GM21619 (cell line): ENCODE measurements at regions not wholly inside any gene's neighbourhood (a gene's known extent, or its start where the extent isn't known, plus 50 kb on each side); places are given as distances from the start of the nearest gene placed in this dataset.

Experiments
- ATAC-seq: cut with Tn5 transposase; IDR thresholded peaks from one replicate; pipeline ENCODE4 v1.9.1; 2021; ENCODE audit not compliant: unreplicated experiment

DNA sequence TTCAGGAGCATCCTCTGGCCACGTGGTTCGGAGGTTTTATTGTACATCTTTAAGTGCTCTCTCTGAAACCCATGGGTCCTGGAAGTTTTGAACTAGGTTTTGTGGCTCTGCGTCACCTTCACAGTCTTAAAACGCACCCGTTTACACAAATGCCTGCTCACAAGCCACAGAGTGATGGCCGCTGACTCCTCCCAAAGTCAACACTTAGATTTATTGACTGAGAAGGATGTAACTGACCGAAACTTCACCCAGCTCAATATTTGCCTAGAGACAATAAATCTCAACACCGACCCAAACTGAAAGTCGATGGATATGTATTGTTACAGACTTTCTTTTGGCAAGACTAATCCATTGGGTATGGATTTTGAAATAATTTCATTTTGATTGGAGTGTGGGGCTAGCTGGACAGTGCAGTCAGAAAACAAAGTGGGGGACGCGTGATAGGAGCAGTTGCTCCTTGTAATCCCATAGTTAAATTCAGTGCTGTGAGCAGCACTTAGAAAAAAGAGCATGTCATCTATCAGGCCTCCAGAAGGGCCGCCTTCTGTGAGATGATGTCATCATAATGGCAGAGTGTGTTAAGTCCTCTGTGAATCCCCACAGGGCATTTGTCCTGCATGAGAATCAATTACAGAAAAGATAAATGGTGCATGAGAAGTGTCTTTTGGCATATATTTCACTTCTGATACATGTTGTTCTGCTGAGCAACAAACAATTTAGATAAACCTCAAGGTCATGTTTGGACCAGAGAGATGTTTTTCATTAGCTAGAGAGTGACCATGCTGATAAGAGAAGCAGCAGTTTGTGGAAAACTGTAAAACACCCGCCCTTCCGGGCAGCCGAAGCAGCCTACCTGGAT, 183.7 kb downstream of the INO80D start:
- no peak for ATAC-seq

- no peak for ATAC-seq
Observed at GRCh38 chr2:205901491-205901890, 184.5 kb downstream of the INO80D start.

DNA sequence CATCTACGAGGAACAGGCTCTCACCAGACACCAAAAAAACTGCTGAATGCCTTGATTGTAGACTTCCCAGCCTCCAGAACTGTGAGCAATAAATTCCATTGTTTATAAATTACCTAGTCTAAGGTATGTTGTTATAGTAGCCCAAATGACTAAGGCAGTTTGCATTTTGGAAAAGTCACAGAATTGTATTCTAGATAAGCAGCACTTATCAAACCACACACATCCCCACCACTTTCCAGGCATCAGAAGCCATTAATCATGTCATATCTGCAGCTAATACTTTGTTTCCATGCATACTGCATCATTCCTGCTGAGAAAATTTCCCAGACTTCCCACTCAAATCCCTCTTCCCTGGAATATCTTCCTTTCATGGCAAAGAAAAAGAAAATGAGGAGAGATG, 187.2 kb downstream of the INO80D start:
- ATAC-seq = no peak

DNA sequence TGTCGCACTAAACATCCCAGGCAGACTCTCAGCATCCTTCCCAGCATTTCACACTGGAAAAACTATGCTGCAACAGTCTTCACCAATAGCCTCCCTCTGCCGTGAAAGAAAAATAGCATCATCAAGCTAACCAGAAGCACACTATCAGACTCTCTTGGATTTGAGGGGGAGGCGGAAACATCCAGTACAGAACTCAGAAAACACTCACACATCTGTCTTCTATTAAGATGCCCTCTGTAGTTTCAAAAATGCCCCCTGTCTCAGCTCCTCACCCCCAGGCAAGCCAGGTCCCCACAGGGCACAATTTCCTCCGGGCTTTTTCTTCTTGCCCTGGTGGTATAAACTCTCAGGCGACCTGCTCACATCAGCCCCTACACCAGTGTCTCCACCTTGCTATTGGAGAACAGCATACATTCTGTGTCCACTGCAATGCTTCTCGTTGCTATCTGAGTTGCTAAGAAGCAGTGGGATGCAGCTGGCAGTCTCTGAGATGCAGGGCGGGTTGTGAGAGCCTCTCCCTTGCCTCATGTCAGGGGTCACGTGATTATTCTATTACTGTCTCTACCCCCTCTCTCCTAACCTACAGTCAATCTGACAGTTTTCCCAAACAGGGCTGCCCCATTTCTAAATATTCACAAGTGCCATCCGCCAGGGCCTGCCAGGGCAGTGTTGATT, 189.9 kb downstream of the INO80D start:
- no peak for ATAC-seq

DNA sequence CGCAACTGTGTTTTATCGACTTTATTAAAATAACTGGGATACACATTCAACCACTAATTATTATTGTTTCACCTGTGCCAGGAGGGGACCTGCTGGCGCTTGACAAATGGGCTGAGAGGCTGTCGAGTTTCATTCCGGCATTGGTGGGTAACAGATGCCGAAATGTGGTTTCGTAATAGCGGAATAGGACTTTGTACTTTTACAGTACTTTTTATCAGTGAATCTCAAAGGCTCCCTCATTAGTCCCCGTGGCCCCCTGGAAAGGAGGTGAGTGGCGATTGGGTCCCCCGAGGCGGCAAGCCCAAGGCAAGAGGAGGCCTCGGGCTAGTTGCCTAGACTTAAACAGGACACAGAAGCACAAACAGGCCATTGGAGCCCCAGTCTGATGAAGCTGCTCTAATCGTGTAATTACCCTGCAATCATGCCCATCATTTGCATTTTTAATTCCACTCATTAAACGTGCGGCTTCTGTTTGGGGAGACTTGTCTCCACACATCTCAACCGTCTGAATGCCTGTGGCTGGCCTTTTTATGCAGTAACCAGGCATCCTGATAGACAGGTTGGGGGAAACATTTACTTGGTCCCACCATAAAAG, 193.2 kb downstream of the INO80D start:
- ATAC-seq = no peak

DNA sequence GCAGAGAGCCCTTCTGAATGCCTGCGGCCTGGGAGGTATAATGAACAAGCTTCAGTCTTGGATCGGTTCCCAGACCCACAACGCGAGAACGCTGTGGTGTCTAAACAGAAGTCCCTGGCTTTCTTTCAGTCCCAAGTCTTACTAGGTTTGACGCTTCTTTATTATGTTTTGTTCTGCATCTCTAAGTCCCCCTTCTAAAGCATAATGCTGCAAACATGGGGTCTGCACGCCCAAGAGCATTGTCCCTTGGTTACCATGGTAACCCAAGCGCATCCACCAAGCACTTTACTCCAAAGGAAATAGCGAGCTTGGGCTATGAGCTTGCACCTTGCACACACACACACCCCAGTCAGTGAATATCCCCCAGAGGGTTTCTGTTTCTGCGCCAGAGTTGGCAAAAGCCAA, 193.7 kb downstream of the INO80D start:
- ATAC-seq = no peak

- ATAC-seq = no peak
Observed at GRCh38 chr2:205889114-205889513, 196.9 kb downstream of the INO80D start.

- ATAC-seq = no peak
Observed at GRCh38 chr2:205887637-205888036, 198.3 kb downstream of the INO80D start.

DNA sequence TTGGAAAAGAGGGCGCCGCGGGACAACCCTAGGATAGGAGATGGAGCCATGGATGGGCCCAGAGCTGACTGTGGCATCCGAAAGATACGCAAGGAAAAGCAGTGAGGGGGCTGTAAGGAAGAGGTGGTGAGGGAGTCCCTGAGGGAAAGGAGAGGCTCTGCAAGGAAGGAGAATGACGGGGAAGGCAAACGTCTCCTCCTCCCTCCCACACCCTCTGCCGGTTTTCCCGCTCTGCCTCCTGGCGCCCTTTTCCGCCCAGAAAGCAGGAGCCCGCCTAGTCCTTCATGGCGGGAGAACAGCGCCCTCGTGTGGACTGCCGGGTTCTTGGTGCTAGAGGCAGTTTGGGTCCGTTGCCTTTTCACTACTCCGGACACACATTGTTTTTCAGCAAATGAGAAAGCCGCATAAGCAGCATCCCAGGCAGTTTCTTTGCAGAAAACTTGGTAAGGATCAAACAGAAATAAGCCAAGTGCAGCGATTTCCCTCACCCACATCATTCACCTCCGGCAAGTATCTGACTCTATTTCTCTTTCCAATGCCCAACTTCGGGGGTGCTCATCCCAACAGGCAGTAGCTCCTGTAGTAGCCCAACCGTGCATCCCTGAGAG, 200.4 kb downstream of the INO80D start:
- peak; percentile 71 for ATAC-seq

DNA sequence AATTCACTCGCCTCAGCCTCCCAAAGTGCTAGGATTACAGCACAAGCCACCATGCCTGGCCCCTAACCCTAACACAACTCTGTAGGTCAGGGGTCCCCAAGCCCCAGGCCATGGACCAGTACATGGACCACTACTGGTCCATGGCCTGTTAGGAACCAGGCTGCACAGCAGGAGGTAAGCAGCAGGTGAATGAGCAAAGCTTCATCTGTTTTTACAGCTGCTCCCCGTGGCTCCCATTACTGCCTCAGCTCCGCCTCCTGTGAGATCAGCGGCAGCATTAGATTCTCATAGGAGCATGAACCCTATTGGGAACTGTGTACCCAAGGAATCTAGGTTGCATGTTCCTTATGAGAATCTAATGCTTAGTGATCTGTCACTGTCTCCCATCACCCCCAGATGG, 201.7 kb downstream of the NRP2 start:
- no peak for ATAC-seq

DNA sequence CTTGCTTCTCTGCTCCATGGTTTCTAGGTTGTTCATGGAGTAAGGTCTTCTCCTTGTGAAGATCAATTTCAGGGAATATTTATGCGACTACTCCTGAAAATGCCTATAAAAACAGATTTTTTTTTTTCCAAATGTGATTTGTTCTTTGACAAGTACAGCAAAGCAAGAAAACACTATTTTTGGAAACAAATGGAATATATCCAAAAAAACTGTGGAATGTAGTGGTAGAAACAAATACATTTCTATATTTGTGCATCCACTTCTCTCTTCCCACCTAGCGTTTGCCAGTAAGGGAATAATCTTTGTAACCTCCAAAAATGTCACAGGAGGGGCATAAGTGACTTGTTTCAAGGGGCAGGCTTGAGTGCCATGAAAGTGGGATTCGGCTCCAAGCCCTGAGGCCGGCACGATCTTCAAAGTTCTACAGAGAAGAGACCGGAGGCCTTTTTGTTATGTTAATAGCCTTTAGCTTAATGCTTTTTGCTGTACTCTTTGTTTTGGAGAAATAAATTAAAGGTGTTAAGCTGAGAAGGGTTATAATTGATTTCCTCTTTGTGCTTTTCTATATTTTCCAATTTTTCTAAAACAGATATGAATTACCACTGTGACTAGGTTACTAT, 200.6 kb downstream of the NRP2 start:
- ATAC-seq = no peak

DNA sequence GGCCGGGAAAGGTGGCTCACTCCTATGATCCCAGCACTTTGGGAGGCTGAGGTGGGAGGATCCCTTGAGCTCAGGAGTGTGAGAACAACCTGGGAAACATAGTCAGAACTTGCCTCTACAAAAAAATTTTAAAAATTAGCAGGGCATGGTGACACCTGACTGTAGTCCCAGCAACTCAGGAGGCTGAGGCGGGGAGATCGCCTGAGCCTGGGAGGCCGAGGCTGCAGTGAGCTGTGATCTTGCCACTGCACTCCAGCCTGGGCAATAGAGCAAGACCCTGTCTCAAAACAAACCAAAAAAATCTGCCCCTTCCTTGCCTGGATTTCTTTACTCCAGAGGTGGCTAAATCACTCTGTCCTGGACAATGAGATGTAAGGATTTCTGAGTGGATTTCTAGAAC, 197.7 kb downstream of the NRP2 start:
- ATAC-seq = no peak

DNA sequence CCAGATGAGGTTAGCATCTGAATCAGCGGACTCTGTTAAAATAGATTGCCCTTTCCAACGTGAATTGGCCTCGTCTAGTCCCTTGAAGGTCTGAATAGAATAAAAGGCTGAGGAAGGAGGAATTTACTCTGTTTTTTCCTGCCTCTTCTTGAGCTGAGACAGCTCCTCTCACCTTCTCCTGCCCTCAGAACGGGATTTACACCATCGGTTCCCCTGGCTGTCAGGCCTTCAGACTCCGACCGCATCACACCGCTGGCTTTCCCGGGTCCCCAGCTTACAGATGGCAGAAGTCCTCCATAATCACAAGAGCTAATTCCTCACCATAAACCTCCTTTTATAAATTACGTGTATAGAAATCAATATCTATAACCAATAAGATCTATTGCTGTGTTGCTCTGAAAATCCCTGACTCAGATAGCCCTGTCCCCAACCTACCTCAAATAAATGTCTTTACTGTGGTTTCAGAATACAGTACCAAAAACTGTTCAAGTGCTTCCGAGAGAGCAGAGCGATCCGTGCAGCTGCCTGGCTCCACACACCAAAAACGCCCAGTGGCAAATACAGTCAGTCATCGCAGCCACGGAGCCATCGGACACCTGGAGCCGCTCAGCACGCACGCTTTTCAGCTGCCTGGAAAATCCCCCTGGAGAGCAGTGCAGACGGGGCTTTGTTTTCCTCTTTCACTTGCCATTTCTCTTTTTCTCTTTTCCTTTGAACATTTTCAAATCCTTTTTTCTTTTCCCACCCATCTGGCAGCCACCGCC, 196.9 kb downstream of the NRP2 start:
- ATAC-seq = no peak

- no peak for ATAC-seq
Observed at GRCh38 chr2:205877496-205877895, 195.2 kb downstream of the NRP2 start.

DNA sequence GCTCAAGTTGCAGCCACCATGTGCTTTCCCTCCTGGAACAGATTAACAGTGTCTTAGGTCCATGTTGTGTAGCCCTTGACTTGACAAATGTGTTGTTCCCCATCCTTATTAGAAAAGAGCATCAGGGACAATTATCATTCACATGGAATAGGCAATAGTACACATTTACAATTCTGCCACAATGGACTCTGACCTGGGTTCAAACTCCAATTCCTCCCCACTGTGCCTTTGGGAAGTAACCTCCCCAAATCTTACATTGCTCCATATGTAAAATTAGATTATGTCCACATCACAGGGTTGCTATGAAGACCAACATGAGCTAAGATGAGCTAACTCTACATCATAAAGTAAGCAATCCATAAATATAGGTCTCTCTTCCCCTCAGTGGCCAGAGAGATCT, 193.8 kb downstream of the NRP2 start:
- no peak for ATAC-seq

GRCh38 chr2:205872716-205873115, 190.4 kb downstream of the NRP2 start:
- no peak for ATAC-seq

DNA sequence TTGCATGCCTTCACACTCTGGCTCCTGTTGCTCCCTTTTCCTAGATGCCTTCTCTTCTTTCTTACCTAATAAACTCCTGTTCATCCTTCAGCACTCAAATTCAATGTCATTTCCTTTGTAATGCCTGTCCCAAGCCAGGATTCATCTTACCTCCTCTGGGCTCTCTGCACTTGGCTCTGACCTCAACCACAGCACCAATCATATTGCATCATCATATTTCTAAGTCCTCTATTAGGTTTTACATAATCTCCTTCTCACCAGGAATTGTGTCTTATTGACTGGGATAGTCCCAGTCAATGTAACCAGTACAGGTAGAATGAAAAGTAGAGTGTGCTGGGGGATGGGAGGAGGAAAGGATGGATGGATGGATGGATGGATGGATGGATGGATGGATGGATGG, 187.1 kb downstream of the NRP2 start:
- ATAC-seq = no peak

DNA sequence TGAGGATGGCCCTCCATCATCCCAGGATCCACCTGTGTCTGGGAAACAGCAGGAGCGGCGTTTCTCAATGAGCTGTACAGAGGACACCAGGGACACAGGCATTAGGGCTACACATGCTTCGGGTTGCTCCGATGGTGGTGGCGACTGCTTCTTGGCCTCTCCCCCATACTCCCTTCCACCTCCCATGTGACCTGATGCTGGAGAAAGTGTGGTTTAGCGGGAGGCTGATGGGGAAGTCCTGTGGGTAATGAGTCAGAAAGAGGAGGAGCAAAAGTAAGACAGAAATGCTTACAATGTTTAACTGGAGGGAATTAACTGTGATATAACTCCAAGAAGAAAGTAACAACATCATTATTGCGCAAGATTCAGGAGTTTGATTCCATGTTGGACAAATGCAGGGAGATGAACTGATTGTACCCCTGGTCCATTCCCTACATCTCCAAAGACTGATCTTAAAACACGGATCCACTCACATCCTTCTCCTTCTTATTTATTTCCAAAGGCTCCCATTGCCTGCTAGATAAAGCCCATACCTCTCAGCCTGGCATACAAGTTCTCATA, 186.6 kb downstream of the NRP2 start:
- ATAC-seq = peak; percentile 85

- no peak for ATAC-seq
Observed at GRCh38 chr2:205868053-205868452, 185.8 kb downstream of the NRP2 start.

DNA sequence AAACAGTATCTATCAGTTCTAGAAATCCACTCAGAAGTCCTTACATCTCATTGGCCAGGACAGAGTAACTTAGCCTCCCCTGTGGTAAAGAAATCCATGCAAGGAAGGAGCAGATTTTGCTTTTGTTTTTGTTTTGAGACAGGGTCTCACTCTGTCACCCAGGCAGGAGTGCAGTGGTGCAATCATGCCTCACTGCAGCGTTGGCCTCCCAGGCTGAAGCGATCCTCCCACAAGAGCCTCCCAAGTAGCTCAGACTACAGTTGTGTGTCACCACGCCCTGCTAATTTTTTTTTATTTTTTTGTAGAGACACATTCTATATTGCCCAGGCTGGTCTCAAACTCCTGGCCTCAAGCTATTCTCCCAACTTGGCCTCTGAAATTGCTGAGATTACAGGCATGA, 185.1 kb downstream of the NRP2 start:
- ATAC-seq = no peak
